HG02943 (cell line): ENCODE measurements at regions not wholly inside any gene's neighbourhood (a gene's known extent, or its start where the extent isn't known, plus 50 kb on each side); places are given as distances from the start of the nearest gene placed in this dataset.

Source experiments
- ATAC-seq: cut with Tn5 transposase; IDR thresholded peaks from one replicate; pipeline ENCODE4 v1.9.1; 2021; ENCODE audit warnings: mild to moderate bottlenecking, low read depth, moderate library complexity; ENCODE audit not compliant: unreplicated experiment

GRCh38 chr6:15063253-15063853 is 182.5 kb upstream of the JARID2 start:
- no peak for ATAC-seq

DNA sequence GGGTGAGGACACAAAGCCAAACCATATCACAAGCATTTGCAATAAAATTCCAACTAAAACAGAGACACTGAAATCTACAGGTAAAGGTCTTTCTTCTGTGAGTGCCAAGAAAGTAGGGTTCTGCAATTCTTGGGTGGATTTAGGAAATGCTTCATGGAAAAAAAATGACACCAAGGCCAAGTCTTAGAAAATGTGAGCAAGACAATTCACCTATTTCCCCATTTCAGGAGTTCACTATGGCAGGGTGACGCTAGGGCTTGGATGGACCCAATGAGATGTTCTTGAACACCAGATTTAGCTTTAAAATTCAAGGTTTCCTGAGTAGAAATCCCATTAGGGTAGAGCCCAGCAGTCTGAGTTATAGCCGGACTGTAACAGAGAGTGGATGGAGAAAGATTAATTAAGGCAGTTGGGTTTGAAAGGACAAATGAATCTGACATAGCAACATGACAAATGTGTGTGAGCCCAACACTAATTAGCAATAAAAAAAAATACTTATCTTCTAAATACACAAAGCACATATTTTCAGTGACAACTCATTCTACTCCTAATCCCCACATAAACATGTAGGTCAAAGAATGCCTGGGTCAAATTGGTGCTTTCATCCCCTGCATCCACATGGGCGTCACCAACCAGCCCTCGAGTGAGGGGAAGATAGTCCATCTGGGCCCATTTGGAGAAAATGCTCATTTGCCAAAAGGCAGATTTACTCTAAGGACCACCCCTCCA is 180.4 kb upstream of the JARID2 start:
- no peak for ATAC-seq

DNA sequence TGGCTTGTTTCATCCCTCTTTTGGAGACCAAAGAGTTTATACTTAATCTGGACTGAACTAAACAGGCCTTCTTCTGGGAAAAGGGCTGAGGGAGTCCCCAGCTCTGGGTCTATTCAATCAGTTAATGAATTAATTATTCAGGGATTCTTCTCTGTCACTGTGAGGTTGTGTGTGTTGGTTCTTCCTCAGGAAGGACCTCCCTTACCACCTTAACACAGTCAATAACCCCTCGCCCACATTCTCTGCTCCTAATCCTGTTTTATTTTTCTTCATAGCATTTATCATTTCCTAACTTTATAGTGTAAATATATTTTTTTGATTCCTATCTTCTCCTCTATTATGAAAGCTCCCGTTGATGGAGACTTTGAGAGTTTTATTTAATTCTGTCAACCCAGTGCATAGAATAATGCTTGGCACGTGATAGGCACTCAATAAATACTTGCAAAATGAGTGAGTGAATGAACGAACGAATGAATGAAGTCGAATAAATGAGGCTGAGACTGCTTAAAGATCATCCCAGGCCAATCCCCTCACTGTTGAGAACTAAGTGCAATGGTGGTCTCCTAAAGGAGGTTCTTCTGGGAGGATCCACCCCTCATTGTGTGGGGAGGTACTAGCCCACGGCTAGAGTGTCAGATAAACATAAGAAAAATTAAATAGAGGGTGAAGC is 179.6 kb upstream of the JARID2 start:
- no peak for ATAC-seq

GRCh38 chr6:15073344-15073789 is 172.5 kb upstream of the JARID2 start:
- no peak for ATAC-seq

DNA sequence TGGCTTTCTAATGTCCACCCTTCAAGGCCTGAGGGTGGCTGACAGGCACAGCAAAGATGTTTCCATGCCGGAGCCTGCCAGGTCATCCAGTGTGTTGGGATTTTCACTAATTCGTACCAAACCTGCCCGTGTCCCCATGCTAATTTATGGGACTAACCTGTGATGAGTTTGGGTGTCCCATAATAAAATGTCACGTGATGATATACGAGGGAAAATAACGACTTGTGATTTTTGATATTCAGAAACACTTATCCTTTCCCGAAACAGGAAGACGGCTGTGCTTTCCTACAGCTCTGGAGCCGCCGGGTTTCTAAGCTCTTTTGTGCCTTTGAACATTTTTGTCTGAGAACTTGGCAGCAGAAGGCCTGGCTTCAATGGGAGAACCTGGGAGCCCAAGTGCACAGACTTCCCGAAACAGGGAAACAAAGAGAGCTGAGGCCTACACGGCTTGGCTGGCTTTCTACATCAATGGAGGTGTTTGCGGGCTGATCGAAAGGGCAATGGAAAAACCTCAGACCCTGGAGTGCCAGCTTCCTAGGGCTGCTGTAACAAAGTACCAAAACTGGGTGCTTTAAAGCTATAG is 171.9 kb upstream of the JARID2 start:
- ATAC-seq = no peak

DNA sequence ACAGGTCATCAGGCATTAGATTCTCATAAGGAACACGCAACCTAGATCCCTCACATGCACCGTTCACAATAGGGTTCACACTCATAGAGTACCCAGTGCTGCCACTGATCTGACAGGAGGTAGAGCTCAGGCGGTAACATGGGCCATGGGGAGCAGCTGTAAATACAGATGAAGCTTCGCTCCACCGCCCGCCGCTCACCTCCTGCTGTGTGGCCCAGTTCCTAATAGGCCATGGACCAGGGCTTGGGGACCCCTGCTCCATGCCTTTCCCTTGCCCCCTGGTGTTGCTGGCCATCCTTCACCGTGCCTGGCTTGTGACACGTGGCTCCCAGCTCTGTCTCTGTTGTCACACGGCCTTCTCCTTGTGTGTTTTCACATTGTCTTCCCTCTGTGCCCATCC is 171.1 kb upstream of the JARID2 start:
- no peak for ATAC-seq

GRCh38 chr6:15076565-15076964 is 169.3 kb upstream of the JARID2 start:
- no peak for ATAC-seq

- no peak for ATAC-seq
Measured at GRCh38 chr6:15077006-15077405, 168.9 kb upstream of the JARID2 start.

DNA sequence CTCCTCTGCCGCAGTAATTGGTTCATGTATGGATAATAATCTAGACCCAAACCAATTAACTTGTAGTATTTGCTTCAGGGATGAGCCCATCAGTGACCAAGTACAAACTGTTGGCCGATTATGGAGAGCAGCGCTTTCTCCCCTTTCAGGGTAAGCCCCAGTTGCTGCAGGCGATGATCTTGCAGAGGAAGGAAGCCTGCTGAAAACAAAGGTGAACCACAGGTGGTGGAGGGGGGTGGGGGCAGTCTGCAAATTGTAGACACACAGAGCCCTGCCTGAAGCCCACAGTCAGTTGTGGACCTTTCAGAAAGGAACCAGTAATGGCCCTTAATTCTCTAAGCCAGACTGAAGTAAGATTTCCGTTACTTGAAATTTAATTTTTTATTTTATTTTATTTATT is 167.9 kb upstream of the JARID2 start:
- no peak for ATAC-seq

- no peak for ATAC-seq
Measured at GRCh38 chr6:15079288-15079817, 166.5 kb upstream of the JARID2 start.

DNA sequence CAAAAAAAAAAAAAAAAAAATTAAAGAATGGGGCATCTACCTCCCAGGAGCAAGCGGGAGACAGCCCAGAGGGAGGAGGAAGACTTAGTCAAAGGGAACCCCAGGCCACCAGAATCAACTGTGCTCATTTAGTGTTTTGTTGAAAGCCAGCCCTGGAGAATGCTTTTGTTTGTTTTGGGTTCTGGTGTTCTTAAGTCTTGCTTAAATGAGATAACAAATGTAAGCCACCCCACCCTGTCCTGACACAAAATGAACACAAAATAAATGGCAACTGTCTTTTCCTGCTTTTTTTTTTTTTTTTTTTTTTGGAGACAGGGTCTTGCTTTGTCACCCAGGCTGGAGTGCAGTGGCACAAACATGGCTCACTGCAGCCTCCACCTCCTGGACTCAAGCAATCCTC is 165.0 kb upstream of the JARID2 start:
- no peak for ATAC-seq

GRCh38 chr6:15081447-15081846 is 164.4 kb upstream of the JARID2 start:
- no peak for ATAC-seq

GRCh38 chr6:15082708-15083107 is 163.2 kb upstream of the JARID2 start:
- no peak for ATAC-seq

- ATAC-seq = no peak
Measured at GRCh38 chr6:15086348-15087158, 159.3 kb upstream of the JARID2 start.

GRCh38 chr6:15087186-15087589 is 158.7 kb upstream of the JARID2 start:
- ATAC-seq = no peak

GRCh38 chr6:15088904-15089568 is 156.8 kb upstream of the JARID2 start:
- ATAC-seq = no peak

- no peak for ATAC-seq
Measured at GRCh38 chr6:15089569-15090144, 156.2 kb upstream of the JARID2 start.

DNA sequence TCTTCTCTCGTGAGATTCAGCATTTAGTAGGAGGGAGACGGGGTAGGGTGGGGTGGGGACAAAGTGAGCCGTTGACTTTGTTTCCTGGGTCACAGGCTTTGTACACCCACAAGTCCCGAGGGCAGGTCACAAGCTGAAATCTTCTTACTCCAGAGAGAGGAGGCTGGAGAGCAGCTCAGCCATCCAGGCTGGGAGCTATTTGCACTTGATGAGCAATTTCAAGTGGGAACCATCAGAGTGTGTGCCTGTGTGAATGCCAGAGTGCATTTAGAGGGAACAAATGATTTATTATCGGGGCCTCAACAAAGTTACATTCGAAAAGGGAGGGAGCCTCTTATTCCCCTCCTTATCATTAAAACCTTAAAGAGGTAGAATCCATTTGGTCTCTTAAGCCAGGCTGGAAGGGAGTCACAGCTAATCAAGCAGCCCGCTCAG is 155.7 kb upstream of the JARID2 start:
- ATAC-seq = no peak

DNA sequence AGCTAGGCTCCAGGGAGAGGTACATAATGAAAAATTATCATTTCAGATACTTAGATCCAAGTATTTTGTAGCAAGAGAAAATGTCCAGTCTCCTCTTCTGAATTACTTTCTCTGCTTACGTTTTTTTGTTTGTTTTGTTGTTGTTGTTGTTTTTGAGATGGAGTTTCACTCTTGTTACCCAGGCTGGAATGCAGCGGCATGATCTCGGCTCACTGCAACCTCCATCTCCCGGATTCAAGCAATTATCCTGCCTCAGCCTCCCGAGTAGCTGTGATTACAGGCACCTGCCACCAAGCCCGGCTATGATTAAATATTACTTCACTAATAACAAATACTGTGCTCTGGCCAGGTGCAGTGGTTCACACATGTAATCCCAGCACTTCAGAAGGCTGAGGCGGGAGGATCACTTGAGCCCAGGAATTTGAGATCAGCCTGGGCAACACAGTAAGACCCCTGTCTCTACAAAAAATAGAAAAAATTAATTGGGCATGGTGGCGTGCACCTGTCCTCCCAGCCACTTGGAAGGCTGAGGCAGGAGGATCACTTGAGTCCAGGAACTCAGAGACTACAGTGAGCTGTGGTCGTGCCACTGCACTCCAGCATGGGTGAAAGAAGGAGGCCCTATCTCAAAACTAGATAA is 155.0 kb upstream of the JARID2 start:
- ATAC-seq = no peak
